ENCODE measurements at regions not wholly inside any gene's neighbourhood (a gene's known extent, or its start where the extent isn't known, plus 50 kb on each side); places are given as distances from the start of the nearest gene placed in this dataset.

DNA sequence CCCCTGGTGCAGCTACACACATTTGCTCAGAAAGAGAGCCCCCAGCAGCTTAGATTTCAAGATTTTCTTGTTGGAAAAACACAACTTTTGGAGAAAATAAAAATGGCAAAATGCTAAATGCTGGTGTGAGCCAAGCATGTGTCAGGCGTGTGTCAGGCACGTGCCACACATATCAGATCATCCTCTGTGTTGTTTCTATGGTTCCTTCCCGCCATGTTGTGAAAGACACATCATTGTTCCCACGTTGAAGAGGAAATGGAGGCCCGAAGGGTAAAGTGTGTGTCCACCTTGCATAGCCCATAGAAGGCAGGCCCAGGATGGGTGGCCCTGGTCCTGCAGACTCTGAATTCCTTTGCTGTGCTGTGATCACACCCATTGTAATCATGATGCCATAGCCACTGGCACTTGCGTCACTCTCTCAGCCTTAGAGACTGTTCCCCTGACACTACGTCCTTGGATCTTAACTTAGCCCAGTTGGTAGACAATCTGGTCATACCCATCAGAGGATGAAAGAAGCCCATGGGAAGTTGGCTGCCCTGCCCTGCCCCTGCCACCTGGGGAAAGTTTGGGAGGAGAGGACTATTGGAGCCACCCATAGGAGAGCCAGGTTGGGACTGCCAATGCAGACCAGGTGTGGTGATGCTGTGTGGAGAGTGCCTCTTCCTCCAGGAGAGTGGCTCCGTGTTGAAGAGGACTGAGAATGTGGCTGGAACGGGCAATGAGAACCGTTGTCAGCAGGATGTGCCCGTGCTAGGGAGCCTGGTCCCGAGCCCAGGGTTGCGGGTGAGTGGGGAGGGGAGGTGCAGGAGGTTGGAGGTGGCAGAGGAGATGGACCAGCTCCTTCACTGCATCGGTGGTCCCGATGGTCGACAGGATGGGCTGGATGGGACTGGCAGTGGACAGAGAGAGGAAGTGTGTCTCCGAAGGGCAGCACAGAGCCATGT lies 65.6 kb upstream of the IGFBP3 start:
- DNase-seq, result no peak

DNA sequence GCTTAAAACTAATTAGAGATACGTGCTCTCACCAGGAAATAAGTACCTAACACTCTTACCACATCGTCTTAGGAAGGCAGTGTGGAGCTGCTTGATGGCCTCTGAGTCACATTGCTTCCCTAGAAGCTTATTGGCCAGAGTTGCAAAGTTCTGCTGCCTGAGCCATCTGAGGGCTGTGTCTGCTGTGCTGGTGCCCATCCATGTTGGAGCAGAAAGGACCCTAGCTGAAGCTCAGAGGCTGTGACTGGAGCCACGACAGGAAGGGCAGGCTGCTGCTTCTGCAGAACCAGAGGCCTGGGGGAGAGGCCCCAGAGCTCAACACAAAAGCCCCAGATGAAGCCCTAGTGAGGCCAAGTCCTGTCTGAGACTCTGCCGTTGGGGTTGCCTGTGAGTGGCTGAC lies 64.8 kb upstream of the IGFBP3 start:
- no peak for DNase-seq

DNA sequence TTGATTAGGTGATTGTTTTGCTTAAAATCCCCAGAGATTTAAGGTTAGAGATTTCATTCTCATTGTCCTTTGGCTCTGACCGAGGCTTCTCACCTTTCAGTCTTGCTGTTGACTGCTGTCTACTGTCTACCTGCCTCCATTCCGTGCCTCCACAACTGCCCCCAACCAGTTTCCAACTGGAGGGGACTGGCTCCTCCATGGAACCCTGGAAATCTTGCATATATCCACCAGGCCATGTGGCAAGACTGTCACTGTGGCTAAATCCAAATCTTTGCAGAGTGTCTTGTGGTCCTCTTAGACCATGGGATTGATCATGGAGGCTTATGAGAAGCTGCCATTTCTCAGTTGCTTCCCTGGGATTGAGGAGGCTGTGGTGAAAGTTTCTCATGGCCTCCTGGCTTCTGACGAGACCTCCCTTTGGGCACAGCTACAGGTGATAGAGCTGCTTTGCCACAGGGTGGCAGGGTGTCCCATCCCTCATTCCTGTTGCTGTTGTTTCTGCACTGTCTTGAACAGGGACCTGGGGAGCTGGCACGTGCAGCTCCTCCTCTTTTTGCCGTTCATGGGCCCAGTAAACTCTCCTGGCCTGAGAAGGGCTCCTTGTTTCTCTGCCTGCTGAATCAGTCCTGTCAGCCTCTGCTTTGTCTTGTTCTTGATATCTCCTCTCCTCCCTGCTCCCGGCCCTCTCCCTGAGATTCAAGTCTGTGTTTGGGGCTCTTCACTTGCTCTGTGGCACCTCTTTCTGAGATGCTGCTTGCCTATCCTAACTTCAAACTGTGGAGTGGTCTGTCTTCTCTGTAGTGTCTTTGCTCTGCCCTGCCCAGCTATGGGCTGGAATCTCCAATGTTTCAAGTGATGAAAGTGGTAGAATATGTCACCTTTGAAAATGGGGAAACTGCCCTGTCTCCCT lies 63.6 kb upstream of the IGFBP3 start:
- no peak for DNase-seq

DNA sequence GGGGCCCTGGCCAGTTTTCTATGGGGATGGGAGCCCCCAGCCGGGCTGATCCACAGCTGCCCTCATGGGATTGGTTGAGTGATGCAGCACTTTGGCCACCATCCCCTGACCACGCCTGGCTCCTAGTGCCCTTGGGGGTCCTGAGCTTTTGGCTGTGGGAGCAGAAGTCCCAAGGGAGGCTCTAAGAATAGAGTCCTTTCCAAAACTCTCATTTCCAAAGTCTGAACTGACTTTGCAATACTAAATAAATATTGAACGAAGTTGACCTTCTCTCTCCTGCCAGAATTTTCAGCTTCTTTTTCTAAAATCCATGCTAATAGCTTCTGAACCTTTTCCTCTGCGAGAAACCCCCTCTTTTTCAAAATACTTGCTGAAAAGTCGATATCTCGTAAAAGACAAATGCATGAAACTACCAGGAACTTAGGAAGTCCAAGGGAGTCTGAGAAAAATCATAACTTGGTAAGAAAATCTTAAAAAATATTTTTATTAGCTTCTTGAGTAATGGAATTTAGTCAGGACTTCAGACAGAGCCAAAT lies 62.7 kb upstream of the IGFBP3 start:
- no peak for DNase-seq

DNA sequence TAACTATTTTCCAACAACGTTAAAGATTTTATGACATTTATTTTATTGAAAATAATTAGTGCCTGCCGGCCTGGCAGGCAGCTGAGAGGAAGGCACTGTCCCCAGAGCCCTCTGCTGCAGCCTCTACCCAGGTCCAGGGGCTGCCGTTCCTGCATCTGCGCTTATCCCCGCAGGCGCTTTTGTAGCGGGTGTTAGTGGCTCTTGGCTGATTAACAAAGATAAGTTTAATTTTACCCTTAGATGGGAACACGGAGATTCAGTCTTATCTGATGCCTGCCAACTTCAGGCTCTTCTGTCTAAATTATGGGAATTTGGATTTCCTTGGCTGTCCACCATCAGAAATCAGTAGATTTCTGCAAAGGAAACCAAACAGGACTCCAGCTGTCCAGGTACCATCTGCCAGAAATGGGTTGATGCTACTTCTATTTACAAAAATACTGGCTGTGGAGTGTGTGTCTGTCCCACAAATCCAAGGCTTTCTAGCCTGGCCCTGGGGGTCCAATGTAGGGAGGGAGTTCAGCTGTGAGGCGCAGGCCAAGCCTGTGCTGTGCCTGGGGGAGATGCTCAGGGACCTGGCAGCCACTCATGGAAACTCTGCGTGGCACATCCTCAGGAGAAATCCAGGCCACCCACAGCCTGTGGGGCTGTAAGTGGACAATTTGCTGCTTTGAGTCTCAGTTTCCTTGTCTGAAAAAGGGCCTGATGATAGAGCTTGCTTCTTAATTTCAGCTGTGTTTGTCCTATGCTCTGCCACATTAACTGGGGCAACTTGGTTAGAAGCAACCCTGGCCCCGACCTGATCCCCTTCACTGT lies 62.0 kb upstream of the IGFBP3 start:
- no peak for DNase-seq

DNA sequence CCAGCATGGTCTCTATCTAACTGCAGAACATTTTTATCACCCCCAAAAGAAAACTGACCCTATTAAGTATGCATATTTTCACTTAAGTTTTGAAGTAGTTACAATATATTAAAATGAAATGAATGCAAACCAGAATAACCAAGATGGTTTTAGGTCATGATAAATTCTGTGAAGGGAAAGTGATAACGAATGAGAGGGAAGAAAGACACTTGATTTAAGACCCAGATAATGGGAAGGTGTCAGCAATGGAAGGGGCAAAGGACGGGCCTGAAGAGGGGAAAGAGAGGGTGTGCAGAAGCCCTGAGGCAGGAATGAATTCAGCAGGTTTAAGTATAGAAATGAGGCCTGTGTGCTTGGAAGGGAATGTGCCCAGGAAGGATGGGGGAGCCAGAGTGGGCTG lies 61.1 kb upstream of the IGFBP3 start:
- no peak for DNase-seq

DNA sequence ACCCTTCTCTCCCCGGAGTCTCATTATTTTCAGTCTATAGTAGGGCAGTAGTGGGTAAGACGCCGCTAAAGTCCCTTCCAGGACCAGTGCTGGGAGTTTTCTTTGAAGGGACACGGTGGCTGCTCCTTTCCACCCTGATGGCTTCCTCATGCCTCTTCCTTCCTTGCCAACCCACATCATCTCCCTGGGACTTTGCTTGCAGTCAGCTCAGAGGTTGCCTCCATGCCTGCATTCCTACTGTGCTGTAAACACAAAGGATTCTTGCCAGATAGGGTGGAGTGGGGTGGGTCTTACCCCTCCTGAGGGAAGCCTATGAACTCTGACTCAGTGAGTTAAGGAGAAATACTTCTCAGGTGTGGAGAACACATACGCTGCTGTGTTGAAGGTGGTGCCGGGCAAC lies 59.9 kb upstream of the IGFBP3 start:
- DNase-seq, result no peak

DNA sequence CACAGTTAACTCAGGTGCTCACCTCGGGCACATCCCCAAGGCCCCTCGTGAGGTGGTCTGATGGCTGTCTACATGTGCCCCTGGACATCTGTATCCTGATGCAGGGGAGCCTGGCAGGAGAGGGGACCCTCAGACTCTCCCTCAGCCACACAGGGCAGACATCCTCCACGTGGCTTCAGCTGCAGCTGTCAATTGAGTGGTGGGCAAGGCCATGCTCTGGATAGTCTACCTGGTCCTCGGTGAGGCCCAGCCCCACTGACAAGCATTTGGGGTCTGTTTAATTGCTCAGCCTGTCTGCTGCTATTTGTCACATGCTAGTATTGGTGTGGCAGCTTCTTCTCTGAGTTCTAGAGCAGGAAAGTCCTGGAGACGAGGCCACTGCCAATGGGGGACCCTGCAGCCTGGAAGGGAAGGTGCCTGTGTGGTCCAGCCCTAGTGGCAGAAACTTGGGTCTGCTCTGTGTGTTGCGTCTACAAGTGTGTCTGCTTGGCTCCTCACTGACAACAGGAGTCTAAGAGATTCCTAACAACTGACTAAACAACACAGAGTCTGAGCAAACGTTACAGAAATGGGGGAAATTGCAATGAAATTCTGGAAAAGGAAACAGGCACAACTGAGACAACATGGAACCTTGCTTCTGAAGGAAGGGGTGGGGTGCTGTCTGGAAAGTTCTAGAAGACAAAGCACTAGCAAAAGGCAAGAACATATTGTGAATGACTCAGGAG lies 59.3 kb upstream of the IGFBP3 start:
- no peak for DNase-seq

DNA sequence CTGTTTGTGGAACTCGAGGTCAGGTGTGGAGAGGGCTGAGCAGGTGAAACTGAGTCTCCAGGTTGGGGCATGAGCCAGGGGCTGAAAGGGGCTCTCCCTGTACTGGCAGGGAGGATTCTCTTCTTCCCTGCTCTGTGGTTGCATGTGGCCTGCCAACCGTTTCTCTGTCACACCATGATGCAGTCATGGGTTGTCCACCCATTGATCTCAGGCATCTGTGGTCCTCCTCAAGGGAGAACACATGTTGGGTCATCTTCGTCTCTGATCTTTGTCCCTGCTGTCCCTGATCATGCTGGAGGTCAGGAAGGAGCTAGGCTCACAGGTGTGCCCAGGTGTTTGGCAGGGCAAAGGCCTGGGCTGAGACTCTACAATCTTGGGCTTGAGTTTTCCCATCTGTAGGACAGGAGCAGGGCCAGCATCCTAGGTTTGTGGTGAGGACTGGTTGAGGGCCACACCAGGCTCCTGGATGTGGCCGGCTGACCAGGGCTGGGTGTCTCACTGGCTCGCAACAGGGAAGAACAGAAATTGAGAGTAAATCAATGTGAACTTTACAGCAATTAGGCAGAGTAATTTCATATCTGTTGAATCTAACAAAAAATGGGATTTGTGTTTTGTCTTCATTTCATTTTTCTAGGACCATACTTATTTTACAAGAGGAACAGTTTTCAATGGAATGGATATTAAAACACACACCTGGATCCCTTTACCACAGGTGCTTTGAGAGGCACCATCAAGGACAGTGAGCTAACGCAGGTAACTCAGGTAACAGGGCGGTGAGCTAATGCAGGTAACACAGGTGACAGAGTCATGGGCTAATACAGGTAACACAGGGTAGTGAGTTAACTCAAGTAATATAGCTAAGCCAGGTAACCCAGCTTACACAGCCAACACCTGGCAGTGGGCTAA lies 58.5 kb upstream of the IGFBP3 start:
- no peak for DNase-seq

DNA sequence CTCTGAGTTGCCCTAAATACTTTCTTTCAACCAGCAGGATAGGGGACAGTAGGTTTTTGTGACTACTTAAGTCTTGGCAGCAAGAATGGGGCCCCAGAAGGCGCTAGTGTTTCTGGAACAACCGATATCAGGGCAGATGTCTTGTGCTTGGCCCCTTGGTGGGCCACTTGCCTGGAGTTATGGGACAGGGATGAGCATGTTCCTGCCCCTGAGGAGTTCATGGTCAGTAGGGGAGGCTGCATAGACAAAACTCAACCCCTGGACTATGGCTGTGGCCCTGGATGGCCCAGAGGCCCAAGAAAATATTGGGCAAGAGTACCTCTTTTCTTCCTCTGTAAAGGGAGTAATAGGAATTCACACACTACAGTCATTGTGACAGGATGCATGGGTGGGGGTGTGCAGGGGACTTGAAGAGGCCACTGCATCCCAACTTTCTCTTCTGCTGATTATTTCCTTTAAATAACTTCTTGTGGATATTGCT lies 57.7 kb upstream of the IGFBP3 start:
- no peak for DNase-seq

DNA sequence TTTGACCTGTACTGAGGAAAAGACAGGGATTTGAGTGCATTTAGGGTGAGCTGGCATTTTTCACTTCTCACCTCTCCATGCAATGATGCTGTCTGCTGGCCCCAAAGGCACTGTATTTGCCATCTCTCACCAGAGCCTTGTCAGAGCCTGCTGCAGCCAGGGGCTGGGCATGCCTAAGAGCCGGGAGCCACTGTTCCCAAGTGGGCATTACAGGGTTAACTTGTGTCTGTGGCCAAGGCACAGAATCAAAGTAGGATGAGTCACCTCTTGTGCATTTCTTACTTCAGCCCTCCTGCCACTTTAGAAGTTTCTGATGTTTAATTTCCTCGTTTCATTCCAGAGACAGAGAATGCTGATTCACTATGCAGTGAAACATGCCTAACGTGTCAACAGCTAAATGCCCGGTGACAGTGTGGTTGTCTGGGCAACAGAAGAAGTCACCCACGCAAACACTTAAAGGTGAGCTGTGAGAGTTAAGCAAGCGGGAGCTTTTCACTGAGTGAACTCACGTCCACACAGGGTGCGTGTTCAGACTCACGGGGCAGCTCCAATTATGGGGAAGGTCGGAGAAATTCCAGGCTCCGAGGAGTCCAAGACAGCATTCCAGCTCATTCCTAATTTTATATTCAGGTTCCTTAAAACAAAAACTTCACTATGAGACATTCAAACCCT lies 57.1 kb upstream of the IGFBP3 start:
- no peak for DNase-seq

DNA sequence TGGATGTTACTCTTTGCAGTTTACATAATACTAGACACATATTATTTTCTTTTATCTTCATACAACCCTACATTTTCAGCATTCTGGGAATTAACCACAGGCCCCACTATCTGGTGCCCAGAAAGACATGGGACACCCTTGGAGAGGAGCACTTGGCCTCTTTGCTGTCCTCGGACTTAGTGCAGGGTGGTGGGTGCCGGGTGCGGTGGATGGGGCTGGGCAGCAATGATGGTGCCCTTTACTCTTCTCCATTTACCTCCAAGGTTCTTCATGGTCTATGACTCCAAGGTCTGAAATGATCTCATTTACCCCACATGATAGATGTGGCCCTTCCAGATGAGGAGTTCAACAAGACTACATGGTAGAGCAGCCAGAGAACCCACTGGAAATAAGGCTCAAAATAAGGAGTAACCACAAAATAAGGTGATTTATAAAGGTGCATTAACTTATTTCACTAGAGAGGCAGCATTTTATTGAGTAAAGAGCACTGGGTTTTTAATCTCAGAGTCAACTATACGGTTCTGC lies 56.2 kb upstream of the IGFBP3 start:
- DNase-seq, result no peak

DNA sequence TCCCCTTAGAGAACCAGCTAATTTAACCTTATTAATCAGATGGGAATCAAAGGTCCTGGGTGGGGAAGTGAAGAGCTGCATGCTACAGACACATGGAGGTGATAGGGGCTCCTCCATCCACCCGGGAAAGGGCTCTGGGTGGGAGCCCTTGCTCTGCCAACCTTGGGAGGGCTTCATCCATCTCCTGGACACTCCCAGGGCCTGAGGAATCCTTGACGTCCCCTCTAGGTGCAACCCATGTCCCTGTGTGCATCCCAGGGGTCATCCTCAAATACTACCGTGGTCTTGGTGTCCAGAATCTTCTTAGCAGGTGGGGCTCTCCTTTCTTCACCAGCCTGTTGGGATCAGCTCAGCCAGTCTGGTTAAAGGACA lies 55.4 kb upstream of the IGFBP3 start:
- DNase-seq, result no peak

DNA sequence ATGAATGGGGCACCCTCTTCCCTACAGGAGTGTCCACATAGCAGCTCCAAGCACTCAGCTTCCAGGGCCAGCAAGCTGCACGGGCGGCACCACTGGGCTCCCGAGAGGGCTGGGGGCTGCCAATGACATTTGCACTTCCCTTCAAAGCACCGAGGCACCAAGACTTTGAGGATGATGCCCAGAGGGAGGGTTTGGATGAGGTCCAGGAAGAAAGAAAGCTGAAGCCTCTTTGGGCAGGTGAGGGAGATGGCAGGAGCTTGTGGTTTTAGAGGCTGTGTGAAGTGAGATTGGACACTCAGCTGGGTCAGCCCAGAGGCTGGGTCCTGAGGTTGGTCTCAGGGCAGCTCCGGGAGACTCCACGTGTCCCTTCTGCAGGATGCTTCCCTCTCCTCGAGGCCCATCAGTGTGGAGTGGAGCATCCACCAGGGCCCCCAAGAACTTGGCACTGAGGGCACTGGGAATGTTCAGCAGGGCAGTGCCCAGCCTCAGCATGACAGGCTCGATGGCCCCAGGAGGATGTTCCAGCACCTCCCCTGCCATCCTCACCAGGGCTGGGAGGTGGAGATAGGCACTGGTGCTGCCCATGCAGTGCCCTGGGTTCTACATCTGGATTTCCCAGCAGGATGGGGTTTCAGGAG lies 54.9 kb upstream of the IGFBP3 start:
- no peak for DNase-seq

DNA sequence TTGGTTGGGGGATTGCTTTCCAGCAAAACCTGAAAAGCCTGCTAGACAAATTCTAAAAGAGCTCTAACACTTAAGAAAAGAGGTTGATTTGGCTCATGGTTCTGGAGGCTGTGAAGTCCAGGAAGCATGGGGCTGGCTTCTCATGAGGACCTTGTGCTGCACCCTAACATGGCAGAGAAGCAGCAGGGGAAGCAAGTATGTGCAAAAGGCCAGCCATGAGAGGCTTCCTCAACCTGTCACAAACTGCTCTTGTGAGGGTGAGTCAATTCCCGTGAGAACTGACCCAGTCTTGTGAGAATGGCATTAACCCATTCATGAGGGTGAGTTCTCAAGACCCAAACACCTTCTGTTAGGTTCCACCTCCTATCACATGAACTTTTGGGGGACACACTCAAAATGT lies 54.3 kb upstream of the IGFBP3 start:
- DNase-seq, result no peak

DNA sequence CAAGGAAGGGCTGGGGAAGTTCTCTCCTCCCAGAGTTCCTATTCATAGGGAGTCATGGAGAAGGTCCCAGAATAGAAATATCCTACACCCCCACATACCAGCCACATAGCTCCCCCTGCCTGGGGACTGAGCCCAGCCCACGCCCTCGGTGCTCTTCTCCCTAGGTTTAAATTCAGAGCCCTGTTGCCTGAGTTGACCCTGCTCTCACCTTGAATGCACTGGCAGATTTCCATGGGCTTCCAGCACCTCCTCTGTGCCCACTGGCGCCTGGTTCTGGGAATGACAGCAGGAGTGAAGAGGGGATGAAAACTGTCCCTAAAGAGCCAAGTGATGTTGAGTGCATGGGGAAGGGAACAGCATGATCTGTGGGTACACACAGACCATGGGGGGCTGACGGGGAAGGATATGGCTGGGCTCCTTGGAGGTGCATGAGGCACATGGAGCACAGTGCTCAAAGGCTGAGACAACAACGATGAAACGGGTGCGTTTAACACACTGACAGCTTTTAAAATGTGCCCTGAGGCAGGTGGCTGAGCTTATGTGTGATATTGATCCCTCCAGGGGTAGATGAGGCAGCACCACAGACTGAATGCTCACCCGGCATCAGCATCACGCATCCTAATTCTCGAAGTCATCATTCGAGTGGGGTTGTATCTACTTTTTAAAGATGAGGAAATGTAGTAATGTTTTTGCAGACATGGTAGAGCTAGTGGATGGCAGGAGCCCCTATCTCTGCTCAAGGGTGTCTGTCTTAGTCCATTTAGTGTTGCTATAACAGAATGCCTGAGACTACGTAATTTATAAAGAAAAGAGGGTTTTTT lies 53.7 kb upstream of the IGFBP3 start:
- DNase-seq, result no peak

DNA sequence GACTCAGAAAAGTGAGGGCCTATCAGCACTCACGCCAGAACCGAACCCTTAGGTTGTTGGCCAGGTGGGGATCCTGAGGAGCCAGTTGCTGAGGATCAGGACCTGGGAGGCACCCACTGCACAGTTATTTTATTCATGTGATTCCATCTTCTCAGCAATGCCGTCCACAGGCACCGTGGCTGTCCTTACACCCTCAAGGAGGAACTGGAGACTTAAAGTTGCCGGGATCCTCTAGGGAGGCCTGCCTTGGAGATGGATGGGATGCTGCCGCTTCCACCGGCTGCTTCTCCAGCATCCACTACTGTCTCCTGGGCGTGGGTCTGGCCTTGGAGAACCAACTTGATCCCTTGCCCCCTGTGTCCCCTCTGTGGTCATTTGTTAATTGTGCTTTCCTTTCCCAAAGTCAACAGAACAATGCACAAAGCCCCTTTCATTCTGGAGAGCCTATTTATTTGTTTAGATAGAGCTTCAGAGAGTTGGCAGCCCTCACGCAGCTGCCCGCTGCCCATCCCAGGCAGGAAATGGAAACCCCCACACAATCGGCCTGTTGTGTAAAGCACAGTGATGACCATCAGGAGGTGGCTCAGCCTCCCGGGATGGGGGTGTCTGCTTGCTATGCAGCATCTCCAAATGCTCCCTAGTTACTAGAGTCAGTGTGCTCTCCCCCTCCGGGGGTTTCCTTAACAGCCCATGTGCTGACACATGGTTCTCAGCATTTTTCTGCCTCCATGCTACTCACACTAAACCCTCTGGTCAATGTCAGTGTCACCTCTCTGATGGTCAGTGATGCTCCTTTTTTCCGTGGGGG lies 52.9 kb upstream of the IGFBP3 start:
- DNase-seq, result no peak

Data from NCI-H1417 treated with DMSO at 0.1 percent for 48 hours (cell line).